Sciatic nerve (tissue), 2 donors: ENCODE measurements at regions not wholly inside any gene's neighbourhood (a gene's known extent, or its start where the extent isn't known, plus 50 kb on each side); places are given as distances from the start of the nearest gene placed in this dataset.
A peak's percentile ranks its signal among the peaks of the same experiment; 100 is the strongest.

Experiments
- ATAC-seq: fragments of 200-7000 bp; cut with Tn5 transposase; one replicate; pipeline ENCODE4 v1.9.1; 2020; ENCODE audit warnings: mild to moderate bottlenecking, moderate library complexity
- DNase-seq: peaks from one replicate; pipeline ENCODE4 v3.0.0-alpha.2; 2020; ENCODE audit warnings: low spot score
- intact Hi-C: fragments of 100-400 bp; cut with DNase I; formaldehyde crosslinking; loops from one replicate; pipeline ENCODE4 v1.14.2; 2022
- donor health status: DM: no; HTN: no; CAD: no.
- donor health status: DM: no; HTN: no; CAD: no.

DNA sequence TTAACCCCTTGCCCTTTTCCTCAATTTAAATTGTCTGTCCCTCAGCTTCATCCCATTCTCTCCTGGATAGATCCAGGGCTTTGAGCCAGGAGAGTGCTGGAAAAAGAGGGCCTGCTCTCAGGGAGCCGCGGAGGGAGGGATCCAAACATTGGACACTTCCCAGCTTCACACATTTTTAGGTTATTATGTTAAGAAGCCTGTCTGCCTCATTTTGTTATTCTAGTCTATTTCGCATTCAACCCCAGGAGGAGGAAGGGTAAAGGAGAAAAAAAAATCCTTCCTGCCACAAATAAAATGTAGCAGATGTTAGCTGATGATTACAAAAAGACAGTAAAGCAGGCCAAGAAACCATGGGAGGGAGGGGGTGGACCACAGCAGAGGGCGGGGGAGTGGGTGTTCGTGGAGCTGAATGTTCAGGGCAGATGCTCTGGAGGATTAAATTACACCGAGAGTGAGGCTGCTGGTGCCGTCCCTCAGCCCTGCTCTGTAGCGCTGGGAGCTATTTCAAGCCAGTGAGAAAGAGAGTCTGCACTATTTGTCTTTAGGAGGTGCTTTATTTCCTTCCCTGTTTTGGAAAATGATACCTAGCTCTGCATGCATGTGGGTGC, 60.6 kb upstream of the ZFR start:
- intact Hi-C loops, result no loop called here
- DNase-seq, result peak; percentile 70

GRCh38 chr5:32504329-32504988, 59.9 kb upstream of the ZFR start:
- DNase-seq, result no peak
- peak; percentile 3 for ATAC-seq
- intact Hi-C loops, result no loop called here

More for the DNA sequence above, 60.6 kb upstream of the ZFR start:
- ATAC-seq, result peak; percentile 95

GRCh38 chr5:32503261-32503660, 58.7 kb upstream of the ZFR start:
- ATAC-seq, result no peak
- no peak for DNase-seq
- intact Hi-C loops, result no loop called here

GRCh38 chr5:32501071-32502002, 56.8 kb upstream of the ZFR start:
- ATAC-seq (no peak), DNase-seq (no peak)
- intact Hi-C loops, result no loop called here

- intact Hi-C loops, result no loop called here
- ATAC-seq (no peak), DNase-seq (no peak)
These were observed 55.6 kb upstream of the ZFR start for GRCh38 chr5:32500181-32500580.

- intact Hi-C loops, result no loop called here
- ATAC-seq (no peak), DNase-seq (no peak)
These were observed 54.7 kb upstream of the ZFR start for GRCh38 chr5:32499261-32499660.

DNA sequence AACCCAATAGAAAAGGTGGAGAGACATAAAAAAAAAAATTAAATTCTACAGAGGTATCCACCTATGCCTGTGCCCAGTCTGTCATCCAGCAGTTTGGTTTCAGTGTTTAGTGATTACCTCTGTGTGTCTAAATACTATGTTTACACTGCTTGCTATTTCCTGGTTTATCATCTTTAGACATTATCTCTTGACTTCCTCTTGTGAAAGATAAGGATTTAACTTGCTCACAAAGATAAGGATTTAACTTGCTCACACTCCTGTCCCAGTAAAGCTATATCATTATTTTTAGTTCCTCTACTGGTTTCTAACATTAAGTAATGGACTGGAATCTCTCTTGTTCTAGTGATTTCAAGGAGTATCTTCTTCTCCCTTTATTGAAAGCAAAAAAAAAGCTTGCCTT, 53.9 kb upstream of the ZFR start:
- intact Hi-C loops, result no loop called here
- ATAC-seq (no peak), DNase-seq (no peak)

DNA sequence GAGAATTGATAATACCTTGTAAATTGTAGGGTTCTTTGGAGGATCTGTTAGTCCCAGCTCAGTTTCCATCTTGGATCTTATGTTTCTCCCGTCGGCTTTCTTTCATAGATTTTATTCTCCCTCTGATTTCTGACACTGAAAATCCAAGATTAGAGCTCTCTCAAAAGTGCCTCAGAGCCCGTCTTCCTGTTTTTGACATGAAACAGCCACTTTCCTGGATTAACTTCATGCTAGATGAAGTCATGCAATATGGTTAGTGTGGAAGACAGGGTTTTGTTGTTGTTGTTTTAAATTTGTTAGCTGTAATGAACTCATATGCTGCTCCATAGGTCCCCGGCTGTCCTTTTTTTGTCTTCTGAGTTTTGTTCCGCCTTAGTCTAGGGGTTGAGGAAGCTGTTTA, 51.6 kb upstream of the ZFR start:
- intact Hi-C loops, result no loop called here
- ATAC-seq, result no peak

DNA sequence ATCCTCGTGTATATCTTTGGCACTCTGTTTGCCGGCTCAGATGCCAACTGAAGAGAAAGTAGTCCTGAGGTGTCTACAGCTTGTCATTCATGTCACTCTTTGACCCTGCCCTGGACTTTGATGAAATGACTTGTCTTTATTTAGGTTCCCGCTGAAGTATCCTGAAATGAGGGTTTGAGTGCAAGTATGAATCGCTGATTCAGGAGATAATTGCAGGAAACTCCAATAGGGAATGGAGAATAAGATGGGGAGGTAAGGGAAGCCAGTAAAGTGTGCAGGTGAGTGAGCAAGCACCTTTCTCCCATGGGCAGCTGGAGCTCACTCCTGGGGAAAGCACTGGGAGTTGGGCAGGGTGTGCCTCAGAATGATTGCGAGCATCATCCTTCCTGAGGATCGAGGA, 50.3 kb upstream of the ZFR start:
- DNase-seq (no peak), ATAC-seq (no peak)
- intact Hi-C loops, result no loop called here

More for the DNA sequence above, 51.6 kb upstream of the ZFR start:
- DNase-seq, result no peak
